MM.1S (cell line): ENCODE measurements at regions not wholly inside any gene's neighbourhood (a gene's known extent, or its start where the extent isn't known, plus 50 kb on each side); places are given as distances from the start of the nearest gene placed in this dataset.

Source experiments
- DNase-seq: peaks from one replicate; pipeline ENCODE4 v3.0.0-alpha.2; 2015
- H2AFZ ChIP-seq: fragments of 300-600 bp; sonication (generic); 2 replicates; pipeline ENCODE4 v1.6.0; 2016; ENCODE audit warnings: antibody characterized with exemption, low read length
- H3F3A ChIP-seq: fragments of 300-600 bp; sonication (generic); 2 replicates; pipeline ENCODE4 v1.6.1; 2016; ENCODE audit warnings: mild to moderate bottlenecking, antibody characterized with exemption, low read length, moderate library complexity, mixed read lengths; ENCODE audit not compliant: insufficient read depth
- H3K27ac ChIP-seq: fragments of 300-600 bp; sonication (generic); 2 replicates; pipeline ENCODE4 v1.5.1; 2016; ENCODE audit warnings: mild to moderate bottlenecking, low read length
- H3K27me3 ChIP-seq: fragments of 300-600 bp; sonication (generic); replicated peaks from 2 replicates; pipeline ENCODE4 v1.6.0; 2016; ENCODE audit warnings: low read length; ENCODE audit not compliant: insufficient read depth
- H3K36me3 ChIP-seq: fragments of 300-600 bp; sonication (generic); replicated peaks from 2 replicates; pipeline ENCODE4 v1.6.1; 2016; ENCODE audit warnings: mild to moderate bottlenecking, low read length, mixed read lengths; ENCODE audit not compliant: insufficient read depth
- H3K4me1 ChIP-seq: fragments of 300-600 bp; sonication (generic); 2 replicates; pipeline ENCODE4 v1.6.1; 2016; ENCODE audit warnings: low read length, mixed read lengths
- H3K4me2 ChIP-seq: fragments of 300-600 bp; sonication (generic); 2 replicates; pipeline ENCODE4 v1.6.0; 2016; ENCODE audit warnings: low read depth, low read length
- H3K4me3 ChIP-seq: fragments of 300-600 bp; sonication (generic); 2 replicates; pipeline ENCODE4 v1.5.1; 2016; ENCODE audit warnings: low read length, mixed read lengths
- H3K79me2 ChIP-seq: fragments of 300-600 bp; sonication (generic); 2 replicates; pipeline ENCODE4 v1.6.1; 2016; ENCODE audit warnings: mixed run types, low read length, mixed read lengths
- H3K9ac ChIP-seq: fragments of 300-600 bp; sonication (generic); 2 replicates; pipeline ENCODE4 v1.6.1; 2016; ENCODE audit warnings: low read length, mixed read lengths
- H3K9me2 ChIP-seq: fragments of 300-600 bp; sonication (generic); replicated peaks from 2 replicates; pipeline ENCODE4 v1.6.1; 2016; ENCODE audit warnings: mild to moderate bottlenecking, low read length, mixed read lengths; ENCODE audit not compliant: insufficient read depth
- H3K9me3 ChIP-seq: fragments of 300-600 bp; sonication (generic); replicated peaks from 2 replicates; pipeline ENCODE4 v1.6.1; 2016; ENCODE audit warnings: mild to moderate bottlenecking, low read length, mixed read lengths; ENCODE audit not compliant: insufficient read depth
- H4K20me1 ChIP-seq: fragments of 300-600 bp; sonication (generic); 2 replicates; pipeline ENCODE4 v1.6.1; 2016; ENCODE audit warnings: mild to moderate bottlenecking, low read length, moderate library complexity, mixed read lengths; ENCODE audit not compliant: insufficient read depth
- EZH2 ChIP-seq: fragments of 300-600 bp; sonication (generic); optimal IDR thresholded peaks from 2 replicates; pipeline ENCODE3; 2017; ENCODE audit warnings: low read depth, mild to moderate bottlenecking, antibody characterized with exemption, low read length, mixed read lengths
- EZH2phosphoT487 ChIP-seq: fragments of 300-600 bp; sonication (generic); IDR thresholded peaks from 2 replicates; pipeline ENCODE4 v1.6.1; 2018; ENCODE audit warnings: antibody characterized with exemption, low read length
- TF ChIP-seq, protein P1 (sequence below): fragments of 300-600 bp; sonication (generic); IDR thresholded peaks from 2 replicates; pipeline ENCODE4 v1.5.1; 2016; ENCODE audit warnings: antibody characterized with exemption, low read length, mixed read lengths

DNA sequence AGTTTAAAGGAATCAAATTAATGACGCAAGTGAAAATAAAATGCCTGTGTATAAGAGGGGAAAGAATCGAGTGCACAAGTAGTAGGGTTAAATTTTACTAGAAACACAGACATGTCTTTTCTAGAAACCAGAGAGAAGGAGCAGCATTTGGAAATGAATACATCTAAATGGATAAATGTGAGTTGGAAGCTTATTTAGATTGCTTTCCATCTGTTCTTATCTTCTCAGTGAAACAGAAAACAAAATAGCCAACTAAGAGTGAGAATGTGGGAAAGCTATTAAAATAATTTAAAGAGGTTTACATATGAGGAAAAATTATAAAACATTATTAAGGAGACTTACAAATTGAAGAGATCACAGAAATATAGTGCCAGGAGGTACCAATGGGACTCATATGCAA, 1818.9 kb upstream of the FLRT2 start:
- H3K27me3 ChIP-seq, result no peaks in the 10 kb centered on the region
- TF ChIP-seq EZH2, result no peak
- TF ChIP-seq, protein P1, sequence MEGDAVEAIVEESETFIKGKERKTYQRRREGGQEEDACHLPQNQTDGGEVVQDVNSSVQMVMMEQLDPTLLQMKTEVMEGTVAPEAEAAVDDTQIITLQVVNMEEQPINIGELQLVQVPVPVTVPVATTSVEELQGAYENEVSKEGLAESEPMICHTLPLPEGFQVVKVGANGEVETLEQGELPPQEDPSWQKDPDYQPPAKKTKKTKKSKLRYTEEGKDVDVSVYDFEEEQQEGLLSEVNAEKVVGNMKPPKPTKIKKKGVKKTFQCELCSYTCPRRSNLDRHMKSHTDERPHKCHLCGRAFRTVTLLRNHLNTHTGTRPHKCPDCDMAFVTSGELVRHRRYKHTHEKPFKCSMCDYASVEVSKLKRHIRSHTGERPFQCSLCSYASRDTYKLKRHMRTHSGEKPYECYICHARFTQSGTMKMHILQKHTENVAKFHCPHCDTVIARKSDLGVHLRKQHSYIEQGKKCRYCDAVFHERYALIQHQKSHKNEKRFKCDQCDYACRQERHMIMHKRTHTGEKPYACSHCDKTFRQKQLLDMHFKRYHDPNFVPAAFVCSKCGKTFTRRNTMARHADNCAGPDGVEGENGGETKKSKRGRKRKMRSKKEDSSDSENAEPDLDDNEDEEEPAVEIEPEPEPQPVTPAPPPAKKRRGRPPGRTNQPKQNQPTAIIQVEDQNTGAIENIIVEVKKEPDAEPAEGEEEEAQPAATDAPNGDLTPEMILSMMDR, result no peak
- no peak for TF ChIP-seq EZH2phosphoT487

DNA sequence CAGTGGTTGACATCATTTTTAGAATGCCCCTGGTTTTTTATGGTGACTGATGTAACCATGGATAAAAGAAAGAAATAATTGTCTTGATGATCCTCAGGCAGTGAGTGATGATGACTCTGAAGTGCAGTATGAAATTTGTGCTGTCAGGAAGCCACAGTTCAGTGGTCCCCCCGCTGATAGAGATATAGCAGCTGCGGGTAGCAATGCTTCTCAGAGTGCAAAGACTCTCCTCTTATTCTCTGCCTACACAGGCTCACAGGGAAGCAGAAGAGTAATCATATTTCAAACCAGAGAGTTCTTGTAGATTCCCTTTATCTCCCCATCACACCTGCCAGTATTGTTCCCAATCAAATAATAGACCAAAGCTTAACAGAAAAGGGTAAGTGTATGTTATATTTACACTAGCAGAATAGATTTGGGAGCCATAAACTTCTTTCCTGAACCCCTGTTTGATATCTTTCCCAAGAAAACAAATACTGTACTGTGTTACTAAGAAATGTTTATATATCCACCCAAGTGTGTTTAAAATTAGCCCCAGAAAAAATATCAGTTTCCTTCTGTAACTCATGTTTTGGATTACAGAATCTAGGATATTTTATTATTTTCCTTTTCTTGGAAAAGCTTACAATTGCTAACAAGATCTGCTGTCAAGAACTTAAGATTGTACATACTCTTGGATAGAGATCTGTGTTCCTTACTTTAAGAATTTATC, 1817.4 kb upstream of the FLRT2 start:
- H2AFZ ChIP-seq, result no peak overlapping the region
- no peak overlapping the region for H3K27ac ChIP-seq
- H3F3A ChIP-seq, result no peaks in the 10 kb centered on the region
- H3K4me1 ChIP-seq, result no peaks in the 10 kb centered on the region
- DNase-seq, result no peak
- TF ChIP-seq, protein P1, result no peak
- TF ChIP-seq EZH2 (no peak), EZH2phosphoT487 (no peak)
- H4K20me1 ChIP-seq, result no peaks in the 10 kb centered on the region
- H3K4me3 ChIP-seq, result no peak overlapping the region
- no peak overlapping the region for H3K4me2 ChIP-seq
- H3K9ac ChIP-seq, result no peak overlapping the region
- H3K79me2 ChIP-seq, result no peaks in the 10 kb centered on the region
- no peaks in the 10 kb centered on the region for H3K27me3 ChIP-seq
- no peaks in the 10 kb centered on the region for H3K36me3 ChIP-seq
- H3K9me3 ChIP-seq, result no peaks in the 10 kb centered on the region
- H3K9me2 ChIP-seq, result no peaks in the 10 kb centered on the region

More for the DNA sequence above, 1818.9 kb upstream of the FLRT2 start:
- Histone ChIP-seq H3K36me3 (no peaks in the 10 kb centered on the region), H3K9ac (no peak overlapping the region), H3K4me3 (no peak overlapping the region), H3K9me3 (no peaks in the 10 kb centered on the region), H3K9me2 (no peaks in the 10 kb centered on the region), H3K27ac (no peak overlapping the region), H3K4me2 (no peak overlapping the region), H2AFZ (no peak overlapping the region), H4K20me1 (no peaks in the 10 kb centered on the region), H3K4me1 (no peaks in the 10 kb centered on the region), H3F3A (no peaks in the 10 kb centered on the region), H3K79me2 (no peaks in the 10 kb centered on the region)
- no peak for DNase-seq

DNA sequence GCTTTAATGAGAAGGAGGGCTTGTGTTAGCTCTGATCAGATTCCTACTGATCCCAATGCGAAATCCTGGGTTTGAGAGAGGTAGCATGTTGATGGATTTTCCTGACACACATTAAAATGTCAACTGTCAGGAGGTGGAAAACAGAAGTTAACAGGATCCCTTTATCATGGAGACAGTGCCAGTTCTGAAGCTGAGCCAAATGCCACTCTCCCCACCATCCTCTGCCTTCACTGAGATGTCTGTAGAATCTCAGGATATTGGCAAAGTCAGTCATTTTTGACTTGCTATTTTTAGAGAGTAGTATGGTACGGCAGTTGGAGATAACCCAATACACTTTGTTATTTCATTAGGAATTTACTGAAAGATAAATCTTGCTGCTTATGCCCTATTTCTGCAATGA, 1816.2 kb upstream of the FLRT2 start:
- Histone ChIP-seq H3F3A (no peaks in the 10 kb centered on the region), H3K27me3 (no peaks in the 10 kb centered on the region), H3K9me3 (no peaks in the 10 kb centered on the region), H3K27ac (no peak overlapping the region), H4K20me1 (no peaks in the 10 kb centered on the region), H3K36me3 (no peaks in the 10 kb centered on the region), H3K4me3 (no peak overlapping the region), H3K9me2 (no peaks in the 10 kb centered on the region), H3K4me1 (no peaks in the 10 kb centered on the region), H3K9ac (no peak overlapping the region), H3K79me2 (no peaks in the 10 kb centered on the region), H3K4me2 (no peak overlapping the region), H2AFZ (no peak overlapping the region)
- TF ChIP-seq EZH2phosphoT487 (no peak), EZH2 (no peak)
- TF ChIP-seq, protein P1, result no peak
- no peak for DNase-seq
